Lung (tissue), 11 donors: ENCODE measurements at regions not wholly inside any gene's neighbourhood (a gene's known extent, or its start where the extent isn't known, plus 50 kb on each side); places are given as distances from the start of the nearest gene placed in this dataset.

Experiments used
- ATAC-seq: fragments of 200-7000 bp; cut with Tn5 transposase; one replicate; pipeline ENCODE4 v1.9.1; 2020; ENCODE audit warnings: moderate number of reproducible peaks; ENCODE audit not compliant: insufficient read depth, low FRiP score
- DNase-seq, 3 donors: peaks; one replicate each; pipeline ENCODE4 v3.0.0-alpha.2; 2013 to 2017
- H3K27ac ChIP-seq, 2 donors: one replicate each; pipeline ENCODE4 v1.5.1; 2013; ENCODE audit warnings: mild to moderate bottlenecking in 2 of 2, moderate library complexity in 2 of 2, control low read depth in 1 of 2, inconsistent platforms in 1 of 2, low read depth in 1 of 2, low read length in 1 of 2
- H3K27me3 ChIP-seq, 3 donors: one replicate each; pipeline ENCODE4 v1.5.1; 2013; ENCODE audit warnings: low read length in 2 of 3; ENCODE audit not compliant: control insufficient read depth in 3 of 3, insufficient read depth in 3 of 3
- H3K36me3 ChIP-seq, 4 donors: one replicate each; pipeline ENCODE4 v1.5.1; 2013; ENCODE audit warnings: low read length in 4 of 4, mild to moderate bottlenecking in 1 of 4, moderate library complexity in 1 of 4; ENCODE audit not compliant: control insufficient read depth in 4 of 4, insufficient read depth in 4 of 4
- H3K4me1 ChIP-seq, 5 donors: one replicate each; pipeline ENCODE4 v1.5.1; 2013; ENCODE audit warnings: low read length in 5 of 5, mild to moderate bottlenecking in 2 of 5, moderate library complexity in 1 of 5; ENCODE audit not compliant: control insufficient read depth in 5 of 5, insufficient read depth in 5 of 5
- H3K4me3 ChIP-seq: one replicate; pipeline ENCODE4 v1.5.1; 2013; ENCODE audit warnings: mild to moderate bottlenecking, control low read depth, moderate library complexity
- H3K9ac ChIP-seq, 2 donors: one replicate each; pipeline ENCODE4 v1.5.1; 2013; ENCODE audit warnings: low read length in 2 of 2, control low read depth in 1 of 2; ENCODE audit not compliant: insufficient read depth in 1 of 2
- H3K9me3 ChIP-seq, 4 donors: one replicate each; pipeline ENCODE4 v1.5.1; 2013; ENCODE audit warnings: low read length in 3 of 4, mild to moderate bottlenecking in 1 of 4, moderate library complexity in 1 of 4; ENCODE audit not compliant: control insufficient read depth in 4 of 4, insufficient read depth in 3 of 4
- CTCF ChIP-seq: IDR thresholded peaks from 2 replicates; pipeline ENCODE4 v1.5.1; 2012; ENCODE audit warnings: mild to moderate bottlenecking; ENCODE audit errors: control extremely low read depth, extremely low read depth
- WGBS, 2 donors: extraction: QIAGEN DNeasy Blood & Tissue Kit; methylation state at CpG; one replicate each; pipeline ENCODE4 v1.1.7; 2013; 5-methylcytosine and 5-hydroxymethylcytosine counted together
- donor health status: control.
- donor health status: control.
- donor health status: Bipolar disorder and iron deficiency.
- donor health status: healthy.
- donor health status: DM: yes; HTN: yes; CAD: no.

DNA sequence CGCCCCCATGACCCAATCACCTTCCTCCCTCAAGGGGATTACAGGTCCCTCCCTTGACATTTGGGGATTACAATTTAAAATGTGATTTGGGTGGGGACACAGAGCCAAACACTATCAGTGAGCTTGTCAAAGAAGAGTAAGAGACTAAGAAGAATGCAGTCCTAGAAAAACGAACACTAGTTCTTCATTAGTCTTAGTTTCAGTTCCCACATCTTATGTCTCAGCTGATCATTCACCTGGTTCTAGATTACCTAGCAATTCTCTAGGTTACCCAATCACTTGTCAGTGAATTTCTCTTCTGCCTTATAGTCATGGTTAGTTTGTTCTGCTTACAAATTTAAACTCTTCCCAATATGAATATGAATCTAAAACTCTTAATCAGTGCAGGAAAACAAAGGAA lies 251.5 kb downstream of the COX7C start:
- no peak for TF ChIP-seq CTCF
- H3K4me1 ChIP-seq: peaks cover 0 to 17% (median 0%) of the 10 kb centered on the region in 5 donors
- WGBS, 2 donors: 61 to 70% methylated on average over 2 of the region's 2 CpGs

GRCh38 chr5:86875539-86875938 lies 257.8 kb downstream of the COX7C start:
- no peaks in the 10 kb centered on the region for H3K27me3 ChIP-seq
- whole genome bisulfite sequencing, 2 donors: 82 to 93% methylated on average over 2 of the region's 2 CpGs
- H3K4me3 ChIP-seq: no peak overlapping the region
- no peak overlapping the region for H3K27ac ChIP-seq
- peaks cover 0 to 2% (median 0%) of the 10 kb centered on the region in 5 donors for H3K4me1 ChIP-seq
- no peak for TF ChIP-seq CTCF
- no peak overlapping the region for H3K9ac ChIP-seq
- DNase-seq: no peak
- ATAC-seq: no peak
- H3K36me3 ChIP-seq: no peaks in the 10 kb centered on the region
- no peaks in the 10 kb centered on the region for H3K9me3 ChIP-seq

More for the DNA sequence above, 251.5 kb downstream of the COX7C start:
- ATAC-seq (no peak), DNase-seq (no peak)
- Histone ChIP-seq H3K27ac (no peak overlapping the region), H3K9me3 (no peaks in the 10 kb centered on the region), H3K36me3 (no peaks in the 10 kb centered on the region), H3K27me3 (no peaks in the 10 kb centered on the region), H3K4me3 (no peak overlapping the region), H3K9ac (no peak overlapping the region)

GRCh38 chr5:86878250-86878649 lies 260.5 kb downstream of the COX7C start:
- H3K9me3 ChIP-seq: no peaks in the 10 kb centered on the region
- no peaks in the 10 kb centered on the region for H3K36me3 ChIP-seq
- DNase-seq (peak in 1 of 3 donors; percentile 27), ATAC-seq (no peak)
- H3K27ac ChIP-seq: no peak overlapping the region
- H3K4me1 ChIP-seq: peaks cover 0 to 2% (median 0%) of the 10 kb centered on the region in 5 donors
- no peak for TF ChIP-seq CTCF
- H3K9ac ChIP-seq: no peak overlapping the region
- no peak overlapping the region for H3K4me3 ChIP-seq
- H3K27me3 ChIP-seq: no peaks in the 10 kb centered on the region

DNA sequence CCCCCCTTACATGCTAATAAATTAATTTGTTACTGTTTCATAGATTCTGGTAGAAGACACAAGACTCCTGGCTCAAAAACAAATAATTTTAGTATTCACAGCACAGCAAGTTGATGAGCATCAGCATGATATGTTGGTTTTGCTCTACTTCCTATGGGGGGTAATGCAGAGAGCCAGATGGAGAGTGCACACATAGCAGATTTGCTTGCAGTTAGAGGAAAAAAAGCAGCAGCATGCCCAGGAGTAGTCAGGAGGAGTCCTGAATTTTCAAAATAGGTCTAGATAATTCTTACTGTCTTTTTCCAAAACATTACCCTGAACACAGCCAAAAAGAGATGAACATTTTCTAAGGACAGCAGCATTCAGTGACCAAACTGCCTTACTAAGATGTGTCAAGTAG lies 261.3 kb downstream of the COX7C start:
- no peak for ATAC-seq
- Histone ChIP-seq H3K4me3 (no peak overlapping the region), H3K4me1 (peaks cover 0 to 2% (median 0%) of the 10 kb centered on the region in 5 donors), H3K27me3 (no peaks in the 10 kb centered on the region), H3K9me3 (no peaks in the 10 kb centered on the region), H3K36me3 (no peaks in the 10 kb centered on the region), H3K27ac (no peak overlapping the region), H3K9ac (no peak overlapping the region)
- no peak for TF ChIP-seq CTCF
- DNase-seq: no peak
